Mucosa of rectum (tissue), 2 donors: ENCODE measurements at regions not wholly inside any gene's neighbourhood (a gene's known extent, or its start where the extent isn't known, plus 50 kb on each side); places are given as distances from the start of the nearest gene placed in this dataset.
"Not testable (repeated sequence)": the region's sequence is repeated elsewhere in the genome, so short reads cannot be mapped to it uniquely, and the experiment has no call there.

ENCODE experiments used
- H3K27ac ChIP-seq, 2 donors: one replicate each; pipeline ENCODE4 v1.7.0; 2013; ENCODE audit warnings: inconsistent platforms in 2 of 2, low read depth in 2 of 2, low read length in 2 of 2
- H3K27me3 ChIP-seq, 2 donors: one replicate each; pipeline ENCODE4 v1.7.0; 2013; ENCODE audit warnings: low read length in 2 of 2; ENCODE audit not compliant: control insufficient read depth in 2 of 2, insufficient read depth in 2 of 2
- H3K36me3 ChIP-seq, 2 donors: one replicate each; pipeline ENCODE4 v1.7.0; 2013; ENCODE audit warnings: low read length in 2 of 2; ENCODE audit not compliant: control insufficient read depth in 2 of 2, insufficient read depth in 2 of 2
- H3K4me1 ChIP-seq, 2 donors: one replicate each; pipeline ENCODE4 v1.7.0; 2013; ENCODE audit warnings: low read length in 2 of 2, mild to moderate bottlenecking in 1 of 2; ENCODE audit not compliant: control insufficient read depth in 2 of 2, insufficient read depth in 2 of 2
- H3K4me3 ChIP-seq, 2 donors: one replicate each; pipeline ENCODE4 v1.7.0; 2013; ENCODE audit warnings: low read length in 2 of 2
- H3K9ac ChIP-seq, 2 donors: one replicate each; pipeline ENCODE4 v1.7.0; 2013; ENCODE audit warnings: low read length in 2 of 2, low read depth in 1 of 2, mild to moderate bottlenecking in 1 of 2
- H3K9me3 ChIP-seq, 2 donors: one replicate each; pipeline ENCODE4 v1.7.0; 2013; ENCODE audit warnings: low read length in 2 of 2; ENCODE audit not compliant: control insufficient read depth in 2 of 2
- donor health status: healthy.
- donor health status: Normal muscosa, but diverticular disease.

DNA sequence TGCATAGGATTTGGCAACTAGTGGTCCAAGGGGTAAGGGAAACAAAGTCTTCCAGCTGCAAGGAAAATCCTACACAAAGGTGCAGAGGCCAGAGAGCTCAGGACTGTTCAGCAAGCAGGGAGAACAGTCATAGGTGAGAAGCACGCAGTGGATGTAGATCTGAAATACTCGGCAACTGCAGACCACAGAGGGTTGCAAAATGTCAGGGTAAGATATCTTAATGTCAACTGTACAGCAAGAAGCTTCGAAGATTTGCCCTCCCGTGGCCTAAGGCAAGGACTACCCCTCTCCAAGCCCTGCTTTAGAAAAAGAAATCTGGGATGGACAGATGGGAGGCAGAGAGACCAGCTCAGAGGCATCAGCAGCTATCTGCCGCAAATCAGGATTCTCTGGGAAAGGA, 153.4 kb upstream of the IRF2BP2 start:
- no peaks in the 10 kb centered on the region for H3K9me3 ChIP-seq
- no peaks in the 10 kb centered on the region for H3K36me3 ChIP-seq
- no peaks in the 10 kb centered on the region for H3K27me3 ChIP-seq
- H3K4me1 ChIP-seq, result peaks cover 2 to 4% of the 10 kb centered on the region in 2 donors
- no peak overlapping the region for H3K9ac ChIP-seq
- H3K4me3 ChIP-seq, result no peak overlapping the region
- no peak overlapping the region for H3K27ac ChIP-seq

DNA sequence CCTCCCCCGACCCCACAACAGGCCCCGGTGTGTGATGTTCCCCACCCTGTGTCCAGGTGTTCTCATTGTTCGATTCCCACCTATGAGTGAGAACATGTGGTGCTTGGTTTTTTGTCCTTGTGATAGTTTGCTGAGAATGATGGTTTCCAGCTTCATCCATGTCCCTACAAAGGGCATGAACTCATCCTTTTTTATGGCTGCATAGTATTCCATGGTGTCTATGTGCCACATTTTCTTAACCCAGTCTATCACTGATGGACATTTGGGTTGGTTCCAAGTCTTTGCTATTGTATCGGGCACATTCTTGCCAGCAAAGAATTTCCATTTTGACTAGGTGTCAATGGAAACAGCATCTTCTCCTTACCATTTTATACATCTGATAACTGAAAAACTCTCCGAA, 152.1 kb upstream of the IRF2BP2 start:
- not testable (repeated sequence) for H3K36me3 ChIP-seq, H3K9me3 ChIP-seq, H3K4me1 ChIP-seq

DNA sequence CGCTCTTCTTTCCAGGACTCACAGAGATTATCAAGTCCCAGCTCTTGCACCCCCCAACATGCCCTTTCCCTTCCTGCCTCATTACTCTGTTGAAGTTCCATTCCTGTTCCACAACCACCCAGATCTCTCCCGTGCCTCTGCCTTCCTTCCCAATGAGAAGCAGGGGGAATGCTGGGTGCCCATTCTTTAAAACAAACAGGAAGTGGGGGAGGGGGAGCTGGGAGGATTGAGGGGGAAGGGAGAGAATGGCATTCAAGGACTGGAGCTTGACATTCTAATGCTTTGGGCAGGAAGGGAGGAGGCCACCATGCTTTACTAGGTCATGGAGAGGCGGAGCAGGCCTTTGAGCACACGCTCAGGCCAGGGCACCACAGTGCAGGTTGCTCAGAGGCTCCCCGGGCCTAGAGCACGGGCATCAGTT, 150.3 kb upstream of the IRF2BP2 start:
- H3K36me3 ChIP-seq, result no peaks in the 10 kb centered on the region
- H3K9me3 ChIP-seq, result no peaks in the 10 kb centered on the region
- no peaks in the 10 kb centered on the region for H3K27me3 ChIP-seq
- H3K9ac ChIP-seq, result peak overlapping the region in 1 of 2 donors; percentile 24
- no peak overlapping the region for H3K4me3 ChIP-seq
- H3K27ac ChIP-seq, result peak overlapping the region in 1 of 2 donors; percentile 1
- no peaks in the 10 kb centered on the region for H3K4me1 ChIP-seq

More for the DNA sequence above, 152.1 kb upstream of the IRF2BP2 start:
- not testable (repeated sequence) for H3K4me3 ChIP-seq, H3K27ac ChIP-seq, H3K9ac ChIP-seq, H3K27me3 ChIP-seq

DNA sequence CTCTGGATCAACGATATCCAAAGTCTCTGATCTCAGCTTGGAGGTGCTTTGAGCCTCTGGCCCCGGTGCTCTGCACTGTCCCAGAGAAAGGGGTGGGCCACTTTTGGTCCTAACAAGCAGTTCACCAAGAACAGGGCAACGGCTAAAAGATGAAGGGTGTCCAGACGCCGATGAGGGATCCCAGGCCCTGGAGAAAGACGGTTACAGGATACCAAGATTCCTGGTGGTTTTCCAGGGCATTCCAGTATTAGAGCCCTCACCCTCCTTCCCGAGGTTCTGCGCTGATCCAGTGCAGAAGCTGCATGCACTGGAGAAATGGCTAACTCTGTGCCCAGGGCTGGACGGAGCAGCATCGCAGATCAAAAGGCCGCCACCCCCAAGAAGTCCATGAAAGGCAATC, 149.9 kb upstream of the IRF2BP2 start:
- Histone ChIP-seq H3K9me3 (no peaks in the 10 kb centered on the region), H3K4me3 (no peak overlapping the region), H3K27ac (peak overlapping the region in 1 of 2 donors; percentile 1), H3K27me3 (no peaks in the 10 kb centered on the region), H3K9ac (no peak overlapping the region), H3K36me3 (no peaks in the 10 kb centered on the region), H3K4me1 (no peaks in the 10 kb centered on the region)

DNA sequence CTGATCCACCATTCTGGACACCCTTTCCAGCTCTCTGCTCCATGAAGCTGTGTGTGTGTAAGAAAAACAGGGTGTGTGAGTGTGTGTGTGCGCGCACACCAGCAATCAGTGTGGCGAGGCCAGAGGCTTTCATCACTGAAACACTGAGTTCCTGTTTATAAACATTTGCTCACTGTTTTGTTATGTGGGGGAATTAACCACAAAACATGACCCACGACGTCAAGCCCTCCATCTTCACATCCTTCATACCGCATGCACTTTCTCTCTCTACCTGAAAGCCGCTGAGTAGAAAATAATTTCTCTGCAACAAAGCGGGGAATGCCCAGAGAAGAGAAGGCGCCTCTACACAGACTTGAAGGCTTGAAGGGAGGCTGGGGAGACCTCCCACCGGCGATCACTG, 148.9 kb upstream of the IRF2BP2 start:
- H3K4me3 ChIP-seq, result no peak overlapping the region
- H3K27ac ChIP-seq, result no peak overlapping the region
- no peaks in the 10 kb centered on the region for H3K9me3 ChIP-seq
- H3K27me3 ChIP-seq, result no peaks in the 10 kb centered on the region
- no peaks in the 10 kb centered on the region for H3K36me3 ChIP-seq
- H3K4me1 ChIP-seq, result no peaks in the 10 kb centered on the region
- no peak overlapping the region for H3K9ac ChIP-seq

DNA sequence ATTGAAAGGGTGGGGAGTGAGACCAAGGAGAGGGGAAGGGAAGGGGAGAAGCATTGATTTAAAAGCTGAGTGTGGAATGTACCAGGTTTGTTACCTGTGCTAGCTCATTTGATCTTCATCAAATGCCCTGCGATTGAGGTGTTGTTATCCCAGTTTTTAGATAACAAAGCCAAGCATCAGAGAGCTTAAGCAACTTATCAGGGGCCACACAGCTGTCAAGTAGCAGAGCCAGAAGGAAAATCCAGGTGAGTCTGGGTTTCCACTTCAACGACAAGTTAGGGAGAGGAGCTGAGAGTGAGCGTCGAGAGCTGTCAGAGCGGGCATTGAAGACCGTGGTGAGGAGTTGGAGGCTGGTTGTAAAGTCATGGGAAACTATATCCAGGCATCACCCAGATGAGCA, 146.9 kb upstream of the IRF2BP2 start:
- peaks cover 0 to under 1% of the 10 kb centered on the region in 2 donors for H3K4me1 ChIP-seq
- H3K36me3 ChIP-seq, result no peaks in the 10 kb centered on the region
- H3K27me3 ChIP-seq, result no peaks in the 10 kb centered on the region
- H3K9ac ChIP-seq, result no peak overlapping the region
- no peak overlapping the region for H3K4me3 ChIP-seq
- no peaks in the 10 kb centered on the region for H3K9me3 ChIP-seq
- no peak overlapping the region for H3K27ac ChIP-seq

DNA sequence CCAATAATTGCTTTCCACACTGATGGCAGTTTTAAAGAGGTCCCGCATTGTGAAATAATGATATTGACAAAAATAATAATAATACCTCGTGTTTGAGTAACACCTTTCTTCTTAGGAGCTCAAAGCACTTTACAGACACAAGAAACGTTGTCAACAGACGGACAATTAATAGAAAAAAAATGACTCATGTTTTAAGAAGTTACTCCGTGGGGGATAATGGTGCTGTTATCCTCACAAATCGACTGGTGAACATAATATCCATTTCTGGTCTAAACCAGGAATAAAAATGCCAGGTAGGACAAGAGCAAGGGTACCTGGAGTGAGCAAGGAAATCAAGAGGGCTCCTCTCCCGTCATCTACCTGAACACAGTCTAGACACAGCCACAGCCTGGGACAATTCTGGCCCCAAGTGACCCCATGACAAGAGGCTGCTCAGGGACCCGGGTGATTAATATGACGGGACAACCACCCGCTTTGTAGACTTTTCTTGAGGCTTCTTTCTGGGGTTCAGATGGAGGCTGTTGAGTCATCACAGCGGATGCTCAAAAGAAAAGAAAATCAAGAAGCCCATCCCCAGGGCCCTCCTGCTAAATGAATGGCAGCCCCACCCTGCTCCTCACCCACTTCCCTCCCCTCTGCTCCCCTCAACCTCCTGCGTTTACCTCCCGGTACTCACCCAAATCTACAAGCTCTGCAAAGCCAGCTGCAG, 146.2 kb upstream of the IRF2BP2 start:
- no peak overlapping the region for H3K27ac ChIP-seq
- no peaks in the 10 kb centered on the region for H3K9me3 ChIP-seq
- H3K9ac ChIP-seq, result no peak overlapping the region
- peaks cover 0 to 6% of the 10 kb centered on the region in 2 donors for H3K4me1 ChIP-seq
- H3K36me3 ChIP-seq, result no peaks in the 10 kb centered on the region
- no peaks in the 10 kb centered on the region for H3K27me3 ChIP-seq
- H3K4me3 ChIP-seq, result no peak overlapping the region

DNA sequence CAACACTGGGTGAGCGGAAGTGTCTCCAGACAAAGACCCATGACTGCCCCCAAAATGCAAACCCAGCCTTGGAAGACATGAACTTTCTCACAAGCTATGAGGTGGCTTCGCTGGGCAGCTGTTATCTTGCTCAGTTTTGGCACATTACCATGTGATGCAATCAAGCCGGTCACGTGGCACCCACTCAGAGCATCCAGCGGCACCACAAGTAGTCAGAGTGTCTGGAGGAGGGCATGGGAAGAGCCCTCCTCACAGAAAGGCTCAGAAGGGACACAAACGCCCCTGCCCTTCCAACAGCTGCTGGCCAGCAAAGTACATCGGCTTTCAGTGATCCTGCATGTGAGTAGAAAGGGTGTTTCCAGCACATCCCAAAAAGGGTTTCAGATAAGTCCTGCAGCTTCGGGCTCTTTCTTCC, 145.5 kb upstream of the IRF2BP2 start:
- H3K27ac ChIP-seq, result no peak overlapping the region
- no peak overlapping the region for H3K9ac ChIP-seq
- H3K4me1 ChIP-seq, result peaks cover 4 to 11% of the 10 kb centered on the region in 2 donors
- no peaks in the 10 kb centered on the region for H3K9me3 ChIP-seq
- no peaks in the 10 kb centered on the region for H3K27me3 ChIP-seq
- H3K4me3 ChIP-seq, result no peak overlapping the region
- H3K36me3 ChIP-seq, result no peaks in the 10 kb centered on the region

DNA sequence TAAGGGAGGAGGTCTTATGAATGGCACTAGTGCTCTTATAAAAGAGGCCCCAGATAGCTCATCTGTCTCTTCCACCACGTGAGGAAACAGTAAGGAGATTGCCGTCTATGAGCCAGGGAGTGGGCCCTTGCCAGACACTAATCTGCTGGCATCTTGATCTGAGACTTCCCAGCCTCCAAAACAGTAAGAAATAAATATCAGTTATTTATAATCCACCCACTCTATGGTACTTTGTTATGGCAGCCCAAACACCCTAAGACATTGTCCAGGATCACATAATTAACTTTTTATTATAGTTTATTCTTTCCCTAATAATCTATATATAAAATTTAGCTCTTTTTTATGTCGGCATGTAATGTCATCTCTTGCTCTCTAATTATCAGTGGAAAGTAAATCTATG, 144.0 kb upstream of the IRF2BP2 start:
- no peaks in the 10 kb centered on the region for H3K27me3 ChIP-seq
- H3K27ac ChIP-seq, result no peak overlapping the region
- peaks cover 4 to 11% of the 10 kb centered on the region in 2 donors for H3K4me1 ChIP-seq
- no peak overlapping the region for H3K9ac ChIP-seq
- H3K36me3 ChIP-seq, result no peaks in the 10 kb centered on the region
- no peak overlapping the region for H3K4me3 ChIP-seq
- H3K9me3 ChIP-seq, result no peaks in the 10 kb centered on the region

DNA sequence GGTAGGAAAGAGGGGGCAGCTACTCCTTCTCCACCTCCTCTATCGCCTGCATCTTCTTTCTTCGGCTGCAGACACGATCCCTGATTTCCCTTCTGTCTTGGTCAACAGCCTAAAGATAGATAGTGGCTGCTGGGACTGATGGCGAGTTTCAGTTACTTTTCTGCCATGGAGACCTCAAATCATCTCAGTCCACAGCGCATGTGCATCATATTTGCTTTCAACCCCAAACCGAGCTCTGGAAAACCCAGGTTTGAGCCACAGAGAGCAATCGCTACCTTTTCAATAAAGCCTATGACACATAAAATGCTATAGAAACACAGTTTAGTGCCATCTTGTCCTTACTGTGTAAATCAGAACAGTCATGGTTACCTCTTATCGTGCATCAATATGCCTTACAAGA, 142.9 kb upstream of the IRF2BP2 start:
- Histone ChIP-seq H3K4me1 (peaks cover 4 to 11% of the 10 kb centered on the region in 2 donors), H3K36me3 (no peaks in the 10 kb centered on the region), H3K4me3 (no peak overlapping the region), H3K27ac (no peak overlapping the region), H3K27me3 (no peaks in the 10 kb centered on the region), H3K9ac (no peak overlapping the region), H3K9me3 (no peaks in the 10 kb centered on the region)
